ENCODE measurements at regions not wholly inside any gene's neighbourhood (a gene's known extent, or its start where the extent isn't known, plus 50 kb on each side); places are given as distances from the start of the nearest gene placed in this dataset.

GRCh38 chr3:140753865-140754754 lies 76.2 kb downstream of the TRIM42 start (continued):
- TF ChIP-seq ZBTB2 (CRISPR knock-in tag; IDR thresholded peaks at IDR 0.05; ENCODE audit: low read depth) (no peak), ATF7 (IDR thresholded peaks at IDR 0.05) (no peak), ATF7 (CRISPR knock-in tag; IDR thresholded peaks at IDR 0.05) (no peak), TAF1 (CRISPR knock-in tag; IDR thresholded peaks at IDR 0.05) (no peak), ZFP37 (CRISPR knock-in tag; IDR thresholded peaks at IDR 0.05; ENCODE audit: borderline replicate concordance) (no peak), SCMH1 (CRISPR knock-in tag; IDR thresholded peaks at IDR 0.05; ENCODE audit: borderline replicate concordance) (no peak), ZNF652 (CRISPR knock-in tag; IDR thresholded peaks at IDR 0.05; ENCODE audit: borderline replicate concordance, low read depth) (no peak), ZNF496 (CRISPR knock-in tag; IDR thresholded peaks at IDR 0.05; ENCODE audit: insufficient replicate concordance) (no peak)

- FAIRE-seq, result no peak
- POLR2A ChIA-PET, result no interaction called here
- no TSS peak for BruUV-seq (replicated peaks)
These were observed 77.1 kb downstream of the TRIM42 start for GRCh38 chr3:140754936-140755335.

More at GRCh38 chr3:140754936-140755335, 77.1 kb downstream of the TRIM42 start:
- 66% methylated on average over 7 of the region's 8 CpGs for WGBS (ENCODE audit: low lambda C conversion rate)
- H3K4me1 ChIP-seq (ENCODE audit: insufficient read depth, low read length), result no peaks in the 10 kb centered on the region
- intact Hi-C loops (cut with micrococcal nuclease; ENCODE audit: unreplicated experiment), result no loop called here
- H3K27ac ChIP-seq (ENCODE audit: extremely low read length, insufficient read depth, low read length), result no peak overlapping the region
- CTCF ChIA-PET (ENCODE audit: low intra/inter-chr PET ratio, low total read pairs), result no interaction called here
- no peak overlapping the region for H3K4me3 ChIP-seq (replicated peaks in 1 of 3; ENCODE audit: insufficient read depth in 1 of 3, low read depth in 2 of 3, low read length in 3 of 3)
- H3K9me3 ChIP-seq (ENCODE audit: low read length), result no peaks in the 10 kb centered on the region
- no peak overlapping the region for H3K9ac ChIP-seq (ENCODE audit: insufficient read depth, low read depth, low read length)
- no peaks in the 10 kb centered on the region for H4K20me1 ChIP-seq (ENCODE audit: insufficient read depth, low read length)
- DNase-seq (ENCODE audit: low spot score) (no peak), ATAC-seq (no peak)
- in situ Hi-C loops (cut with HindIII; ENCODE audit: extremely low pct_ligation_motif_present, low pct_unique_long_range_greater_than_20kb), result no loop called here
- no peak for TF ChIP-seq CHD2 (IDR thresholded peaks at IDR 0.05; ENCODE audit: low read depth, low read length)
- TF ChIP-seq PHF21A (CRISPR knock-in tag; IDR thresholded peaks at IDR 0.05), result no peak
- H3K79me2 ChIP-seq (ENCODE audit: insufficient read depth, low read length), result no peaks in the 10 kb centered on the region
- H3K36me3 ChIP-seq (replicated peaks in 1 of 2; ENCODE audit: control insufficient read depth in 1 of 2, insufficient read depth in 2 of 2, low read length in 2 of 2), result no peaks in the 10 kb centered on the region
- H2AFZ ChIP-seq (ENCODE audit: low read length), result no peak overlapping the region
- H3K4me2 ChIP-seq (ENCODE audit: low read depth, low read length), result no peak overlapping the region
- H3K27me3 ChIP-seq (ENCODE audit: control insufficient read depth in 1 of 2, insufficient read depth in 2 of 2, low read length in 2 of 2), result no peaks in the 10 kb centered on the region
